GM12892 (cell line): ENCODE measurements at regions not wholly inside any gene's neighbourhood (a gene's known extent, or its start where the extent isn't known, plus 50 kb on each side); places are given as distances from the start of the nearest gene placed in this dataset.

ENCODE experiments used
- POLR2A ChIP-seq: IDR thresholded peaks from 2 replicates; pipeline ENCODE4 v1.6.1; 2011; ENCODE audit warnings: low read depth, low read length, control low read depth
- TAF1 ChIP-seq: IDR thresholded peaks from 2 replicates; pipeline ENCODE4 v1.6.1; 2011; ENCODE audit warnings: low read depth, mild to moderate bottlenecking, control low read depth, low read length, borderline replicate concordance

GRCh38 chr10:56286096-56286495 lies 75.0 kb downstream of the ZWINT start:
- no peak for TF ChIP-seq TAF1
- TF ChIP-seq POLR2A: no peak
